CD14-positive monocyte (primary cell): ENCODE measurements at regions not wholly inside any gene's neighbourhood (a gene's known extent, or its start where the extent isn't known, plus 50 kb on each side); places are given as distances from the start of the nearest gene placed in this dataset.

Experiments used
- DNase-seq, 3 donors: peaks; one replicate each; pipeline ENCODE4 v3.0.0-alpha.2; 2011 to 2022
- H2AFZ ChIP-seq: 2 replicates; pipeline ENCODE4 v1.6.0; 2012; ENCODE audit warnings: mild to moderate bottlenecking, low read depth, low read length, inconsistent platforms; ENCODE audit not compliant: insufficient read depth, poor library complexity, severe bottlenecking
- H3K27ac ChIP-seq, 2 donors: 1 replicate in 1 of 2; 2 replicates in 1 of 2; pipeline ENCODE4 v1.5.1; 2012 to 2013; ENCODE audit warnings: low read length in 2 of 2, control low read depth in 1 of 2, inconsistent platforms in 1 of 2, low read depth in 1 of 2, mild to moderate bottlenecking in 1 of 2
- H3K27me3 ChIP-seq, 2 donors: one replicate each; pipeline versions ENCODE4 v1.6.0 to v1.6.1; 2011 to 2013; ENCODE audit warnings: low read length in 2 of 2; ENCODE audit not compliant: control insufficient read depth in 2 of 2, insufficient read depth in 2 of 2
- H3K36me3 ChIP-seq, 2 donors: replicated peaks in 1 of 2; 1 replicate in 1 of 2; 2 replicates in 1 of 2; pipeline versions ENCODE4 v1.5.1 to v1.6.1; 2012 to 2013; ENCODE audit warnings: low read length in 2 of 2, control low read depth in 1 of 2, inconsistent platforms in 1 of 2, mild to moderate bottlenecking in 1 of 2; ENCODE audit not compliant: insufficient read depth in 2 of 2, control insufficient read depth in 1 of 2
- H3K4me1 ChIP-seq, 2 donors: 1 replicate in 1 of 2; 2 replicates in 1 of 2; pipeline versions ENCODE4 v1.5.1 to v1.6.1; 2012 to 2013; ENCODE audit warnings: low read length in 2 of 2, control low read depth in 1 of 2, inconsistent platforms in 1 of 2, mild to moderate bottlenecking in 1 of 2, moderate library complexity in 1 of 2; ENCODE audit not compliant: insufficient read depth in 2 of 2, control insufficient read depth in 1 of 2
- H3K4me2 ChIP-seq: replicated peaks from 2 replicates; pipeline ENCODE3; 2012; ENCODE audit warnings: low read length, moderate library complexity, mild to moderate bottlenecking; ENCODE audit not compliant: poor library complexity, severe bottlenecking; ENCODE audit errors: extremely low read depth
- H3K4me3 ChIP-seq, 3 experiments: fragments of 200-600 bp in 1 of 3; sonication (generic) in 1 of 3; replicated peaks in 1 of 3; 1 replicate in 2 of 3; 2 replicates in 1 of 3; pipeline ENCODE4 v1.5.1; 2011 to 2013; ENCODE audit warnings: low read length in 3 of 3, mild to moderate bottlenecking in 3 of 3, control low read depth in 2 of 3, low read depth in 2 of 3, inconsistent platforms in 1 of 3, moderate library complexity in 1 of 3
- H3K79me2 ChIP-seq: 2 replicates; pipeline ENCODE4 v1.6.0; 2012; ENCODE audit warnings: mild to moderate bottlenecking, control low read depth, inconsistent platforms, low read length, moderate library complexity; ENCODE audit not compliant: insufficient read depth
- H3K9ac ChIP-seq: 2 replicates; pipeline ENCODE4 v1.6.0; 2017; ENCODE audit warnings: low read length, mild to moderate bottlenecking; ENCODE audit not compliant: insufficient read depth, poor library complexity, severe bottlenecking
- H3K9me3 ChIP-seq, 2 donors: replicated peaks in 1 of 2; 1 replicate in 1 of 2; 2 replicates in 1 of 2; pipeline versions ENCODE4 v1.5.1 to v1.6.1; 2012 to 2013; ENCODE audit warnings: low read length in 2 of 2, control low read depth in 1 of 2; ENCODE audit not compliant: control insufficient read depth in 1 of 2, insufficient read depth in 1 of 2
- H4K20me1 ChIP-seq: 2 replicates; pipeline ENCODE4 v1.6.0; 2012; ENCODE audit warnings: mild to moderate bottlenecking, low read length, control low read depth, moderate library complexity; ENCODE audit not compliant: insufficient read depth
- H3K27ac Mint-ChIP-seq, 7 donors: one replicate each; pipeline ENCODE4 v1.8.0; 2020; ENCODE audit warnings: mild to moderate bottlenecking in 7 of 7, mixed read lengths in 7 of 7, moderate library complexity in 6 of 7, inconsistent platforms in 2 of 7
- H3K27me3 Mint-ChIP-seq, 3 donors: one replicate each; pipeline ENCODE4 v1.8.0; 2021 to 2022; ENCODE audit warnings: low read depth in 3 of 3, mild to moderate bottlenecking in 3 of 3, mixed read lengths in 3 of 3, moderate library complexity in 3 of 3, inconsistent platforms in 1 of 3
- H3K36me3 Mint-ChIP-seq, 2 donors: one replicate each; pipeline ENCODE4 v1.8.0; 2020; ENCODE audit warnings: mixed read lengths in 2 of 2, inconsistent platforms in 1 of 2, mild to moderate bottlenecking in 1 of 2
- H3K4me1 Mint-ChIP-seq: one replicate; pipeline ENCODE4 v1.8.0; 2020; ENCODE audit warnings: mild to moderate bottlenecking, mixed read lengths
- H3K4me3 Mint-ChIP-seq, 2 donors: one replicate each; pipeline ENCODE4 v1.8.0; 2020; ENCODE audit warnings: mild to moderate bottlenecking in 2 of 2, mixed read lengths in 2 of 2, moderate library complexity in 1 of 2
- H3K9me3 Mint-ChIP-seq, 7 donors: one replicate each; pipeline ENCODE4 v1.8.0; 2020 to 2022; ENCODE audit warnings: mixed read lengths in 7 of 7, mild to moderate bottlenecking in 6 of 7, moderate library complexity in 6 of 7, inconsistent platforms in 2 of 7
- CTCF ChIP-seq: fragments of 200-600 bp; IDR thresholded peaks from one replicate; pipeline ENCODE4 v1.8.0; 2022; ENCODE audit warnings: antibody characterized with exemption, mild to moderate bottlenecking
- WGBS: methylation state at CpG from one replicate; pipeline ENCODE4 v1.1.5; 2013; ENCODE audit warnings: missing lambda C conversion rate; ENCODE audit not compliant: insufficient coverage; 5-methylcytosine and 5-hydroxymethylcytosine counted together
- intact Hi-C, 2 donors: fragments of 100-400 bp; cut with micrococcal nuclease; formaldehyde crosslinking; loops; one replicate each; pipeline versions ENCODE4 v1.15.0 to v1.15.1; 2023

GRCh38 chr7:42479452-42479815 is 242.4 kb upstream of the GLI3 start:
- peaks cover 0 to 2% (median 0%) of the 10 kb centered on the region in 3 donors for H3K27me3 Mint-ChIP-seq
- TF ChIP-seq CTCF, result no peak

GRCh38 chr7:42478717-42479116 is 241.7 kb upstream of the GLI3 start:
- peaks cover 0 to 11% of the 10 kb centered on the region in 2 donors for H3K9me3 ChIP-seq
- H3K79me2 ChIP-seq, result no peaks in the 10 kb centered on the region
- H4K20me1 ChIP-seq, result no peaks in the 10 kb centered on the region
- no peaks in the 10 kb centered on the region for H3K27me3 ChIP-seq
- no peak overlapping the region for H3K4me3 ChIP-seq
- H3K4me2 ChIP-seq, result no peak overlapping the region
- H3K27ac Mint-ChIP-seq, result no peak overlapping the region
- H3K4me1 ChIP-seq, result no peaks in the 10 kb centered on the region
- no peak for DNase-seq
- intact Hi-C loops, result no loop called here
- TF ChIP-seq CTCF, result no peak
- H3K4me1 Mint-ChIP-seq, result no peaks in the 10 kb centered on the region
- H3K9me3 Mint-ChIP-seq, result peaks cover 0 to 16% (median 3%) of the 10 kb centered on the region in 7 donors
- no peaks in the 10 kb centered on the region for H3K36me3 ChIP-seq
- no peak overlapping the region for H3K4me3 Mint-ChIP-seq
- no peak overlapping the region for H3K27ac ChIP-seq
- 97% methylated on average over 6 of the region's 6 CpGs for WGBS
- H3K9ac ChIP-seq, result no peak overlapping the region
- peaks cover 0 to 2% (median 0%) of the 10 kb centered on the region in 3 donors for H3K27me3 Mint-ChIP-seq
- H3K36me3 Mint-ChIP-seq, result no peaks in the 10 kb centered on the region
- H2AFZ ChIP-seq, result no peak overlapping the region

More at GRCh38 chr7:42479452-42479815, 242.4 kb upstream of the GLI3 start:
- Histone ChIP-seq H3K9me3 (peaks cover 0 to 11% of the 10 kb centered on the region in 2 donors), H3K27ac (no peak overlapping the region), H4K20me1 (no peaks in the 10 kb centered on the region), H3K4me1 (no peaks in the 10 kb centered on the region), H3K27me3 (no peaks in the 10 kb centered on the region), H3K79me2 (no peaks in the 10 kb centered on the region), H2AFZ (no peak overlapping the region), H3K9ac (no peak overlapping the region), H3K36me3 (no peaks in the 10 kb centered on the region), H3K4me2 (no peak overlapping the region), H3K4me3 (no peak overlapping the region)
- intact Hi-C loops, result no loop called here
- Mint-ChIP-seq H3K36me3 (no peaks in the 10 kb centered on the region), H3K27ac (no peak overlapping the region), H3K9me3 (peaks cover 0 to 18% (median 3%) of the 10 kb centered on the region in 7 donors), H3K4me1 (no peaks in the 10 kb centered on the region), H3K4me3 (no peak overlapping the region)
- WGBS, result no CpG with 5 or more reads among the region's 3 CpGs
- no peak for DNase-seq
